ENCODE measurements at regions not wholly inside any gene's neighbourhood (a gene's known extent, or its start where the extent isn't known, plus 50 kb on each side); places are given as distances from the start of the nearest gene placed in this dataset.
"Not testable (repeated sequence)": the region's sequence is repeated elsewhere in the genome, so short reads cannot be mapped to it uniquely, and the experiment has no call there.

DNA sequence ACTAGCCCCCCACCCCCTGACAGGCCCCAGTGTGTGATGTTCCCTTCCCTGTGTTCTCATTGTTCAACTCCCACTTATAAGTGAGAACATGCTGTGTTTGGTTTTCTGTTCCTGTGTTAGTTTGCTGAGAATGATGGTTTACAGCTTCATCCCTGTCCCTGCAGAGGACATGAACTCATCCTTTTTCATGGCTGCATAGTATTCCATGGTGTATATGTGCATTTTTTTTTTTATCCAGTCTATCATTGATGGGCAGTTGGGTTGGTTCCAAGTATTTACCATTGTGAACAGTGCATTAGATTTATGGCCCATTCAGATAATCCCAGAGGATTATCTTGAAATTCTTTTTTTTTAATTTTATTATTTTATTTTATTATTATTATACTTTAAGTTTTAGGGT, 872.5 kb upstream of the ARRDC3 start:
- not testable (repeated sequence) for H3K36me3 ChIP-seq (ENCODE audit: control insufficient read depth in 2 of 2, insufficient read depth in 2 of 2, low read length in 1 of 2); H3K27me3 ChIP-seq (ENCODE audit: control insufficient read depth in 2 of 2, insufficient read depth in 1 of 2, low read length in 1 of 2); DNase-seq (ENCODE audit: low read depth in 6 of 9, low spot score in 9 of 9)

DNA sequence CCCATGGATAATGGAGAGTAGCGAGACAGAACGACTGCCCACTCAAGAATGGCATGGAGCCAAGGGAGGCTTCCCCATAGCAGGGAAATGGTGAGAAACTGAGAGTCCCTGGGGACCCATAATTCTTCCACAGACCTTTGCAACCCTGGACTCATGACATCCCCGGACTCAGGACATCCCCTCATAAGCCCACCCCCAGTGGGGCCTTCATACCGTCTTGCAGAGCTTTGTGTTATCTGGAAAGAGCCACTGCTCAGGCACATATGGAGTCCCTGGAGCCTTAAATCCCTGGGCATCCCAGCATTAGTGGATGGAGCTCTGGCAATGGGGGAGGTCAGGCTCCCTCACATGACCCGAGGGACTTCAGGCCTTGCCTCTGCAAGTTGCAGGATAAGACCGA, 865.4 kb upstream of the ARRDC3 start:
- 96% methylated on average over 6 of the region's 6 CpGs for WGBS
- DNase-seq (ENCODE audit: low read depth in 6 of 9, low spot score in 9 of 9) = no peak
- Histone ChIP-seq H3K9me3 (ENCODE audit: control insufficient read depth in 2 of 2, insufficient read depth in 1 of 2, low read length in 1 of 2) (peaks cover 0 to 16% of the 10 kb centered on the region in 2 donors), H3K27me3 (ENCODE audit: control insufficient read depth in 2 of 2, insufficient read depth in 1 of 2, low read length in 1 of 2) (no peaks in the 10 kb centered on the region), H3K4me1 (ENCODE audit: control insufficient read depth in 2 of 2, insufficient read depth in 2 of 2, low read length in 2 of 2) (no peaks in the 10 kb centered on the region), H3K36me3 (ENCODE audit: control insufficient read depth in 2 of 2, insufficient read depth in 2 of 2, low read length in 1 of 2) (no peaks in the 10 kb centered on the region), H3K27ac (ENCODE audit: low read depth in 1 of 2, low read length in 1 of 2) (no peak overlapping the region), H3K4me3 (ENCODE audit: low read length in 2 of 2) (no peak overlapping the region)

More for the DNA sequence above, 872.5 kb upstream of the ARRDC3 start:
- not testable (repeated sequence) for H3K9me3 ChIP-seq (ENCODE audit: control insufficient read depth in 2 of 2, insufficient read depth in 1 of 2, low read length in 1 of 2); H3K27ac ChIP-seq (ENCODE audit: low read depth in 1 of 2, low read length in 1 of 2); H3K4me1 ChIP-seq (ENCODE audit: control insufficient read depth in 2 of 2, insufficient read depth in 2 of 2, low read length in 2 of 2); H3K4me3 ChIP-seq (ENCODE audit: low read length in 2 of 2)

DNA sequence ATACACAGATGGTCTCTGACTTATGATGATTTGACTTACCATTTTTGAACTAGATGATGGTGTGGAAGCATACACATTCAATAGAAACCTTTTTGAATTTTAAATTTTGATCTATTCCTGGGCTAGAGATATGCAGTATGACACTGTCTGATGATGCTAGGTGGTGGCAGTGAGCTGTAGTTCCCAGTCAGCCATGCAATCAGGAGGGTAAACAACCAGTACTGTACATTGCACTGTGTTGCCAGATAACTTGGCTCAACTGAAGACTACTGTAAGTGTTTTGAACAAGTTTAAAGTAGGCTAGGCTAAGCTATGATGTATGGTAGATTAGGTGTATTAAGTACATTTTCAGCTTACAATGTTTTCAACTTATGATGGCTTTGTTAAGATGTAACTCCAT, 859.1 kb upstream of the ARRDC3 start:
- no peak overlapping the region for H3K4me3 ChIP-seq (ENCODE audit: low read length in 2 of 2)
- H3K27ac ChIP-seq (ENCODE audit: low read depth in 1 of 2, low read length in 1 of 2) = no peak overlapping the region
- no peaks in the 10 kb centered on the region for H3K27me3 ChIP-seq (ENCODE audit: control insufficient read depth in 2 of 2, insufficient read depth in 1 of 2, low read length in 1 of 2)
- no peaks in the 10 kb centered on the region for H3K36me3 ChIP-seq (ENCODE audit: control insufficient read depth in 2 of 2, insufficient read depth in 2 of 2, low read length in 1 of 2)
- H3K4me1 ChIP-seq (ENCODE audit: control insufficient read depth in 2 of 2, insufficient read depth in 2 of 2, low read length in 2 of 2) = no peaks in the 10 kb centered on the region
- peaks cover 0 to 4% of the 10 kb centered on the region in 2 donors for H3K9me3 ChIP-seq (ENCODE audit: control insufficient read depth in 2 of 2, insufficient read depth in 1 of 2, low read length in 1 of 2)
- no peak for DNase-seq (ENCODE audit: low read depth in 6 of 9, low spot score in 9 of 9)

GRCh38 chr5:92237896-92238295, 854.8 kb upstream of the ARRDC3 start:
- Histone ChIP-seq H3K27me3 (ENCODE audit: control insufficient read depth in 2 of 2, insufficient read depth in 1 of 2, low read length in 1 of 2) (no peaks in the 10 kb centered on the region), H3K27ac (ENCODE audit: low read depth in 1 of 2, low read length in 1 of 2) (no peak overlapping the region), H3K4me1 (ENCODE audit: control insufficient read depth in 2 of 2, insufficient read depth in 2 of 2, low read length in 2 of 2) (no peaks in the 10 kb centered on the region), H3K36me3 (ENCODE audit: control insufficient read depth in 2 of 2, insufficient read depth in 2 of 2, low read length in 1 of 2) (no peaks in the 10 kb centered on the region), H3K9me3 (ENCODE audit: control insufficient read depth in 2 of 2, insufficient read depth in 1 of 2, low read length in 1 of 2) (peaks cover 0 to 5% of the 10 kb centered on the region in 2 donors), H3K4me3 (ENCODE audit: low read length in 2 of 2) (no peak overlapping the region)
- 98% methylated on average over 2 of the region's 2 CpGs for WGBS
- no peak for DNase-seq (ENCODE audit: low read depth in 6 of 9, low spot score in 9 of 9)

- Histone ChIP-seq H3K36me3 (ENCODE audit: control insufficient read depth in 2 of 2, insufficient read depth in 2 of 2, low read length in 1 of 2) (no peaks in the 10 kb centered on the region), H3K27me3 (ENCODE audit: control insufficient read depth in 2 of 2, insufficient read depth in 1 of 2, low read length in 1 of 2) (no peaks in the 10 kb centered on the region), H3K4me3 (ENCODE audit: low read length in 2 of 2) (no peak overlapping the region), H3K9me3 (ENCODE audit: control insufficient read depth in 2 of 2, insufficient read depth in 1 of 2, low read length in 1 of 2) (peaks cover 0 to 28% of the 10 kb centered on the region in 2 donors), H3K4me1 (ENCODE audit: control insufficient read depth in 2 of 2, insufficient read depth in 2 of 2, low read length in 2 of 2) (no peaks in the 10 kb centered on the region), H3K27ac (ENCODE audit: low read depth in 1 of 2, low read length in 1 of 2) (no peak overlapping the region)
- 96% methylated on average over 1 of the region's 1 CpG for WGBS
- no peak for DNase-seq (ENCODE audit: low read depth in 6 of 9, low spot score in 9 of 9)
These were observed 839.3 kb upstream of the ARRDC3 start for GRCh38 chr5:92222449-92222848.

DNA sequence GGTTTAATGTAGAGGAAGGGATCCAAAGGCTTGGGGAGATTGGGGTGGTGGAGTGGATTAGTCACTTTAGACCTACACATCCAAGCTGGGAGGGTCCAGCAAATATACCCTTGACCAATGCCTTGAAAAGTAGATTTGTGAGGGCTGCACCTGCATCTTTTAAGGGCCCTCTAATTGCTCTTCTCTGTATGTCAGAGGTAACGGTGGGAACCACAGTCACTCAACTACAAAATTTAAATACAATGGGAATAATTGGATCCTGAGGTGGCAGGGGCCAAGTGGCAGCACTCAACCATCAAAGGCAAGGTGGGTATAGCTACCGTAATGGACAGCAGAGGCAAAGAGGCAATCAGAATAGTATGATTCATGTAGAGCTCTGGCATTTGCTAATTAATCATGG, 833.7 kb upstream of the ARRDC3 start:
- H3K9me3 ChIP-seq (ENCODE audit: control insufficient read depth in 2 of 2, insufficient read depth in 1 of 2, low read length in 1 of 2); H3K4me1 ChIP-seq (ENCODE audit: control insufficient read depth in 2 of 2, insufficient read depth in 2 of 2, low read length in 2 of 2); H3K36me3 ChIP-seq (ENCODE audit: control insufficient read depth in 2 of 2, insufficient read depth in 2 of 2, low read length in 1 of 2); H3K4me3 ChIP-seq (ENCODE audit: low read length in 2 of 2); H3K27me3 ChIP-seq (ENCODE audit: control insufficient read depth in 2 of 2, insufficient read depth in 1 of 2, low read length in 1 of 2); H3K27ac ChIP-seq (ENCODE audit: low read depth in 1 of 2, low read length in 1 of 2); DNase-seq (ENCODE audit: low read depth in 6 of 9, low spot score in 9 of 9): not testable (repeated sequence)
- 74% methylated on average over 2 of the region's 2 CpGs for WGBS

DNA sequence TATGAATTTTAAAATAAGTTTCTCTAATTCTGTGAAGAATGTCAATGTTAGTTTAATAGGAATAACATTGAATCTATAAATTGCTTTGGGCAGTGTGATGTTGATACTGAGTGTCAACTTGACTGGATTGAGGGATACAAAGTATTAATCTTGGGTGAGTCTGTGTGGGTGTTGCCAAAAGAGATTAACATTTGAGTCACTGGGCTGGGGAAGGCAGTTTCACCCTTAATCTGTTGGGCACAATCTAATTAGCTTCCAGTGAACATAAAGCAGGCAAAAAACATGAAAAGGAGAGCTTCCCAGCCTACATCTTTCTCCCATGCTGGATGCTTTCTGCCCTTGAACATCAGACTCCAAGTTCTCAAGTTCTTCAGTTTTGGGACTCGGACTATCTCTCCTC, 832.0 kb upstream of the ARRDC3 start:
- no peak for DNase-seq (ENCODE audit: low read depth in 6 of 9, low spot score in 9 of 9)
- Histone ChIP-seq H3K27me3 (ENCODE audit: control insufficient read depth in 2 of 2, insufficient read depth in 1 of 2, low read length in 1 of 2) (no peaks in the 10 kb centered on the region), H3K9me3 (ENCODE audit: control insufficient read depth in 2 of 2, insufficient read depth in 1 of 2, low read length in 1 of 2) (peaks cover 0 to 7% of the 10 kb centered on the region in 2 donors), H3K4me3 (ENCODE audit: low read length in 2 of 2) (no peak overlapping the region), H3K36me3 (ENCODE audit: control insufficient read depth in 2 of 2, insufficient read depth in 2 of 2, low read length in 1 of 2) (no peaks in the 10 kb centered on the region), H3K27ac (ENCODE audit: low read depth in 1 of 2, low read length in 1 of 2) (no peak overlapping the region), H3K4me1 (ENCODE audit: control insufficient read depth in 2 of 2, insufficient read depth in 2 of 2, low read length in 2 of 2) (no peaks in the 10 kb centered on the region)
- WGBS = 96% methylated on average over 1 of the region's 1 CpG

DNA sequence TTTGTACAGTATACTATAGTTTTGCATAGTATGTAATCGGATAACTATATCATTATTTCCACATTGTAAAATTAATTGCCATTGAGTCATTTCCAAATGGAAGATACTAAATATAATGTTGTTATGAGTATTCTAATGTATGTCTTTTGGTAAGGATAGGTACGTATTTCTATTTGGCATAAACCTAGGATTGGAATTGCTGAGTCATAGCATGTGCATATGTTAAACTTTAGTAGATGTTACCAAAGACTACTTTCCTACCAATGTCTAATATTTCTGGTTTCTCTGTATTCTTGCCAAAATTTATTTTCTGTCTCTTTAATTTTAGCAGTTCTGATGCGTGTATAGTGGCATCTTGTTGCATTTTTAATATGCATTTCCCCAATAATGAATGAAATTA, 825.1 kb upstream of the ARRDC3 start:
- no peaks in the 10 kb centered on the region for H3K27me3 ChIP-seq (ENCODE audit: control insufficient read depth in 2 of 2, insufficient read depth in 1 of 2, low read length in 1 of 2)
- no peak overlapping the region for H3K27ac ChIP-seq (ENCODE audit: low read depth in 1 of 2, low read length in 1 of 2)
- no peak for DNase-seq (ENCODE audit: low read depth in 6 of 9, low spot score in 9 of 9)
- no peaks in the 10 kb centered on the region for H3K4me1 ChIP-seq (ENCODE audit: control insufficient read depth in 2 of 2, insufficient read depth in 2 of 2, low read length in 2 of 2)
- 94% methylated on average over 3 of the region's 3 CpGs for WGBS
- H3K9me3 ChIP-seq (ENCODE audit: control insufficient read depth in 2 of 2, insufficient read depth in 1 of 2, low read length in 1 of 2) = no peaks in the 10 kb centered on the region
- H3K4me3 ChIP-seq (ENCODE audit: low read length in 2 of 2) = no peak overlapping the region
- no peaks in the 10 kb centered on the region for H3K36me3 ChIP-seq (ENCODE audit: control insufficient read depth in 2 of 2, insufficient read depth in 2 of 2, low read length in 1 of 2)

- Histone ChIP-seq H3K9me3 (ENCODE audit: control insufficient read depth in 2 of 2, insufficient read depth in 1 of 2, low read length in 1 of 2) (no peaks in the 10 kb centered on the region), H3K4me3 (ENCODE audit: low read length in 2 of 2) (no peak overlapping the region), H3K27ac (ENCODE audit: low read depth in 1 of 2, low read length in 1 of 2) (no peak overlapping the region), H3K27me3 (ENCODE audit: control insufficient read depth in 2 of 2, insufficient read depth in 1 of 2, low read length in 1 of 2) (no peaks in the 10 kb centered on the region), H3K4me1 (ENCODE audit: control insufficient read depth in 2 of 2, insufficient read depth in 2 of 2, low read length in 2 of 2) (no peaks in the 10 kb centered on the region), H3K36me3 (ENCODE audit: control insufficient read depth in 2 of 2, insufficient read depth in 2 of 2, low read length in 1 of 2) (no peaks in the 10 kb centered on the region)
- DNase-seq (ENCODE audit: low read depth in 6 of 9, low spot score in 9 of 9) = no peak
- WGBS = 21% methylated on average over 2 of the region's 2 CpGs
These were observed 824.0 kb upstream of the ARRDC3 start for GRCh38 chr5:92207151-92207550.

DNA sequence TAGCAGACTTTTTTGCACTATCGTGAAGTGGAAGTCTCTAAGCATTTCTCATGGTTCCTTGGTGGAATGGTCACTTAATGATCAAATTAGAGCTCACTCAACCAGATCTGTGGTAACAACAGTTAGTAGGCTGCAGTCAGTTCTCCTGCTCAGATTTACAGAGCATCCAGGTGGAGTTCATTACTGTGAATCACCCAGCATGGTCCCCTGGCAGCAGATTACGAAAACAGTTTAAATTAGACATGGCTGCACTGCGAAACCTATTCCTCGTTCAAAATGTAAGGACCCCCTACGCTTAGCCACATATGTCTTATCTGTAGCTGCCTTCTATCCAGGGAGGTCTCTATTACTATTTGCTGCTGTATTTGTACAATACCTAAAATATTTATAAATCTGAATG, 823.6 kb upstream of the ARRDC3 start:
- H3K27me3 ChIP-seq (ENCODE audit: control insufficient read depth in 2 of 2, insufficient read depth in 1 of 2, low read length in 1 of 2) = no peaks in the 10 kb centered on the region
- no peak for DNase-seq (ENCODE audit: low read depth in 6 of 9, low spot score in 9 of 9)
- H3K9me3 ChIP-seq (ENCODE audit: control insufficient read depth in 2 of 2, insufficient read depth in 1 of 2, low read length in 1 of 2) = no peaks in the 10 kb centered on the region
- no peak overlapping the region for H3K4me3 ChIP-seq (ENCODE audit: low read length in 2 of 2)
- no peaks in the 10 kb centered on the region for H3K4me1 ChIP-seq (ENCODE audit: control insufficient read depth in 2 of 2, insufficient read depth in 2 of 2, low read length in 2 of 2)
- no peaks in the 10 kb centered on the region for H3K36me3 ChIP-seq (ENCODE audit: control insufficient read depth in 2 of 2, insufficient read depth in 2 of 2, low read length in 1 of 2)
- H3K27ac ChIP-seq (ENCODE audit: low read depth in 1 of 2, low read length in 1 of 2) = no peak overlapping the region
- WGBS = 93% methylated on average over 5 of the region's 5 CpGs
